ENCODE measurements at regions not wholly inside any gene's neighbourhood (a gene's known extent, or its start where the extent isn't known, plus 50 kb on each side); places are given as distances from the start of the nearest gene placed in this dataset.

GRCh38 chr12:76708296-76708695 lies 55.6 kb upstream of the ZDHHC17 start:
- DNase-seq = no peak

DNA sequence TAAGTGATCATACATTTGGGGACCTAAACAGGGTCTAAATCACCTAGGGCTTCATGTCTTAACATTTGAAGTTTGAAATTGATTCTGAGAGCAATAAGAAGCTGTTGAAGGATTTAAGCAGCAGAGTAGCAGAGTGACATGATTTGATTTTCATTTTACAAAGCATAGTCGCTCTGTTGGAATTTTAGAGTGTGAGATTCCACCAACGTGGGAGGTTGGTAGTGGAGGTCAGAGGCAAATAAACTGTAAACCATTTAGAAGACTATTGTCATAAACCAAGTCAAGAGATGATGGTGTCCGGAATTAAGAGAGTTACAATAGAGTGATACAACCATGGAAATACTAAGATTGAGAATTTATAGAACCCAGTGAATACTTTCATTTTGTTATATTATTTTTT lies 52.7 kb upstream of the ZDHHC17 start:
- no peak for DNase-seq

- no peak for DNase-seq
Observed at GRCh38 chr12:76713130-76713529, 50.8 kb upstream of the ZDHHC17 start.

- DNase-seq = no peak
Observed at GRCh38 chr12:76713986-76714385, 49.9 kb upstream of the ZDHHC17 start.

Measured in effector CD8-positive, alpha-beta T cell (primary cell).